Activated CD8-positive, alpha-beta memory T cell treated with anti-CD3 and anti-CD28 coated beads, Interleukin-2, amount 50 U/mL, for 24 hours (primary cell): ENCODE measurements at regions not wholly inside any gene's neighbourhood (a gene's known extent, or its start where the extent isn't known, plus 50 kb on each side); places are given as distances from the start of the nearest gene placed in this dataset.
"Not testable (repeated sequence)": the region's sequence is repeated elsewhere in the genome, so short reads cannot be mapped to it uniquely, and the experiment has no call there.

Source experiments
- DNase-seq: peaks from one replicate; pipeline ENCODE4 v3.0.0-alpha.2; 2020; ENCODE audit errors: extremely low read depth

DNA sequence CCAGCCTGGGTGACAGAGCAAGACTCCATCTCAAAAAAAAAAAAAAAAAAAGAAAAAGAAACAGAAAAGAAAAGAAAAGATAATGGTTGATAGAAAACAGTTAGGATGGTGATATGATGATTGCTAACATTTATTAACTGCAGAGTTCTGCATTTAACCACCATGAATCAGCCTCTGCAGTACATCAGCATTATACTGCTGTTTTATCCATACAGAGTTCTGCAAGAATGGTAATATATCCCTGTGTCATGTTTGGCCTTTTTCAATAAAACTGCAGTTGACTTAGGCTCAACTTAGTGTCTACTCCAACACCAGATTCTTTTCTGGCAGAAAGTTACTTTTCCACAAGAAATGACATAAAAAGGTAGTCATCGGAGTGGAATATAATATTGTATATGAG is 62.6 kb downstream of the DUSP6 start:
- DNase-seq = no peak

DNA sequence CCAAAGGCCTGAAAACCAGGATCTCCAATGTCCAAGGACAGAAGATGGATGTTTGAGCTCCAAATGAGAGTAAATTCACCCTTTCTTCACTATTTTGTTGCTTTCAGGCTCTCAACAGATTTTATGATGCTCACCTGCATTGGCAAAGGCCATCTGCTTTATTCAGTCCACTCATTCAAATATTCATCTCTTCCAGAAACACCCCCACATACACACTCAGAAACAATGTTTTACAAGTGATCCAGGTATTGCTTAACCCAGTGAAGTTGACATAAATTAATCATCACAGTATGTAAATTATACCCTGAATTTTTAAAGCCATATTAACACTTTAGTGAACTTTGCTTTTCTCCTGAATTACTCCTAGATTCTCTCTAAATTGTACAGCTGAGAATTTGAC is 63.3 kb downstream of the DUSP6 start:
- no peak for DNase-seq

DNA sequence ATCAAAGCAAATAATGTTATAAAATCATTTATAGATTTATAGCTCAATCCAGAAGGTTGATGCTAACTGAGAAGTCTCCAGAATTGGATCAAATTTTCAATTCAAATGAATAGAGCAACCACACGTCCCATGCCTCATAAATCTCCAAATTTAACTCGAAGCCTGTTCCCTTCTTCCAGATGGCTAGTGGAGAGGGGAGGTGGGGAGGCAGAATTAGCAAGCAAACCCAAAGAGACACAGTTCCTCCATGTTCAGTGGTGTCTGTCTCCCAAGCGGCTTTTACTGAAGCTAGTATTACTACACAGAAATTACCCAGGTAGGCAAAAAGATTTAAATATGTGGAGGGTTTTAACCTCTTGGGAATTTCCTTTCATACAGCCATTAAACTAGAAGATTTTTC is 65.8 kb downstream of the DUSP6 start:
- DNase-seq = no peak

DNA sequence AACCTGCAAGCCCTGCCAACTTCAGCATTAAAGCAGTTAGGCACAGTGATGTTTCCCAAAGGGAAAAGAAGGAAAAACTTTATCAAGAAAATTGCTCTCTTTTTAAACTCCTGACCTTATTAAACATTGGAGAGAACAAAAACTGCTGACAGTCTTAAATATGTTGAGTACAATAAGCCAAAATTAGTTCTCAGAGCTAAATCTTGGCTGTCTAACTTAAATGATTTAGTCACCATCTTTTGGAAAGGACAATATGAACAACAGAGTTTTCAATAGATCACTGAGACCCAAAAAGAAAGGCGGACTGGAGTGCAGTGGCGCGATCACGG is 70.8 kb downstream of the DUSP6 start:
- no peak for DNase-seq

DNA sequence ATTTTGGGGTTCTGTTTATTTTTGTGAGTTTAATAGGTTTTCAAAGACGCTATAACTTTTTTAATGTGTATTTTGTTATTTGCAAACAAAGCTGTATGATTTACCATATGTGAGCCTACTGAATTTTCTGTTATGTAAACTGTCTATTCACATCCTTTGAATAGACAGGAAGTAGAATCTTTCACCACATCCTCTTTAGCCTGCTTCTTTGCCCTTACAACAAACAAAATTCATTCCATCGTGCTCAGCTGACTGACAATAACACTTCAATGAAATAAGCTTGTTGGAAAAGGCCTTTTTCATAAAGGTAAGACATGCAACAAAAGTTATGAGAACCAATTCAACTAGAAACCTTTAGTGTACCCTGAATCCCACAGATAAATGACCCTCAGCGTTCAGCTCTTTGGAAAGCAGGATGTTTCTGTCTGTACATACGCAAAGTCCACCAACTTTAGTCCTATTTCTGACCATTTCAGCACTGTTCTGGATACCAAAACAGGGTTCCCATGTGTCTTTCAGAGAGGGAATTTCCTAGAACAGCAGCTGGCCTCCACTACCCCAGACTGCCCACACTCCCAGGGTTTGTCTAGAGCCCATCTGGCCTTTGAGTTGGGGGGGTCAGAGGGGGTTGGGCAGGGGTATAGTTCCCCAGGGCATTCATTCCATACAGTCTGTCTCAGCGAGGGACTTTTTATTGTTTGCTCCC is 71.3 kb downstream of the DUSP6 start:
- no peak for DNase-seq

DNA sequence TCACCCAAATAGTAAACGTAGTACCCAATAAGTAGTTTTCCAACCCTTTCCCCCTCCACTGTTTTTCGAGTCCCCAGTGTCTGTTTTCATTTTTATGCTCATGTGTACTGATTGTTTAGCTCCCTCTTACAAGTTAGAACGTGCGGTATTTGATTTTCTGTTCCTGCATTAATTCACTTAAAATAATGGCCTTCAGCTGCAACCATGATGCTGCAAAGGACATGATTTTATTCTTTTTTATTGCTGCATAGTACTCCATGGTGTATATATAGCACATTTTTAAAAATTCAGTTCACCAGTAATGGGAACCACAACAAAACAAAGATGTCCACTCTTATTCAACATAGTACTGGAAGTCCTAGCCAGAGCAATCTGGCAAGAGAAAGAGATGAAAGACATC is 72.8 kb downstream of the DUSP6 start:
- DNase-seq = no peak

DNA sequence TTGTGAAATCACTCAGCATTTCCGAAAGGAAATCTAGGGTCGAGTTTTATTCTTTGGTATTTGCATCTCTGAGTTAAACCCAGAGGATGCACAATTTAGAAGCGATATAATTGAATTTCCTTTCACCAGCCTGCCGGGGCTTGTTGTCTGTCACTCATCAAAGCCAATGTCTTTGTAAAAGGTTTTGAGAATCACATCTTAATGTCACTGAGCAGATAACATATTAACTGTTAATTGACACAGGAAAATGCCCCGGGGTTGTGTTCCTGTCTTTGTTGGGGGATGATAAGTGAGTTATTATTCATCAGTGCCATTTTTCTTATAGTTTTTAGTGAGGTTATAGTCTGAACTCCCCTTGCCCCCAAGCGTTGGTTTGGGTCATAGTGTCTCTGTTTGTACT is 73.4 kb downstream of the DUSP6 start:
- DNase-seq = no peak

DNA sequence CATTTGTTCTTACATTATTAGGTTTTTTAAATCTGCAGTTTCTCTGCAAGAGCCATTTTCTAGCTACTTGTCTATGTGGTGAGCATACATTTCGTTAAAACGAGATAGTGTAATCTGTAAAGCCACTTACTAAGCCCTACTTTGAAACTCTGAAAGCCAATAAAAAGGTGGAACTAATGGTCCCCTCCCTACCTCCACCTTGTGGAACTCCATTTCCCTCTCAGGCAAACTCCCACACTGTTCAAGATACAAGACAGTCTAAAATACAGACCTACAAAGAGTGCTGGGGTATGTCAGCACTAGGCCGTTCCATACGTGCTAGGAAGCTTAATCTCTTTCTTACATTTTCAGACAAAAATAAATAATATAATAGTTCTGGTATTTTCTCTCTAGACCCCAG is 74.1 kb downstream of the DUSP6 start:
- no peak for DNase-seq

DNA sequence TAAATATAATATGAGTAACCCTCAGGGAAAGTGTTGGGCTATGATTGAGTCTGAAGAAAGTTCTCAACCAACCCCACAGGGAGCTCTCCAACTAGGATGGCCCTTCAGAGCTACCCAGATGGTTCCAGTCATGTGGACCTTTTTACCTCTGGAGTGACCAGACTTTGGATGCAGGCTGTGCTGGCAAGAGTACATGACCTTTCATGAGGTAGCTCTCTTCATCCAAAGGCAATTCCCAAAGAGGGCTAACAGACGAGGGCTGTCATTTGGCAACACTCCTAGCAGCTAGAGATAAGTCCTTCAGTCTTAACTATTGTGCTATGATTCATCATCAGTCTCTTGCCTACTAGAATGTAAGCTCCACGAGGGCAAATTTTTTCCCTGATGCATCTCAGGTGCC is 75.4 kb downstream of the DUSP6 start:
- DNase-seq = no peak

DNA sequence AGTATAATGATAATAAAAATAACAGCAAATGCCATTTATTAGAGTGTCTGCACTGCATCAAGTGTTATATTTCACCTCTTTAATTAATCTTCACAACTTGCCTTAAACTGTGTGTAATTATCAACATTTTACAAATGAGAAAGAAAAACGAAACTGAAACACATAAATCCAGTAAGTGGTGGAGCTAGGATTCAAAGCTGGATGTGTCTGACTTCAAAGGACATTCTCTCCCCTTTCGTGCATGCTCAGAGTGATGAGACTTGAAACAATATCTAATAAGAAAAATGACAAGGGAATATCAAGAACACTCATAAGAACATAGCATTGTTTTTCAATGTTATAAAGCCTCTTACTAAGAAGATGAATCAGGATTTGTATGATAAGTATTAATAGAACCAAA is 78.8 kb downstream of the DUSP6 start:
- DNase-seq = no peak

DNA sequence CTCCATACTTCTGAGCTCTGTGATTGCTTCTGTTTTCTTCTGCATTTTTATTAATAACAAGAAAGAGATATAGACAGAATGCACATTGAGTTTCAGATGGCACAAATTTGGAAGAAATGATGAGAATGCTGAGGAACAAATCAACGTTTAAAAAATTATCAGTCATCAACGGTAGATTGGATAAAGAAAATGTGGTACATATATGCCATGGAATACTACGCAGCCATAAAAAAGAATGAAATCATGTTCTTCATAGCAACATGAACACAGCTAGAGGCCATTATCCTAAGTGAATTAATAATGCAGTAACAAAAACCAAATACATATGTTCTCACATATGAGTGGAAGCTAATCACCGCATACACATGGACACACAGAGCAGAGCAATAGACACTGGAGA is 81.8 kb downstream of the DUSP6 start:
- DNase-seq = no peak

DNA sequence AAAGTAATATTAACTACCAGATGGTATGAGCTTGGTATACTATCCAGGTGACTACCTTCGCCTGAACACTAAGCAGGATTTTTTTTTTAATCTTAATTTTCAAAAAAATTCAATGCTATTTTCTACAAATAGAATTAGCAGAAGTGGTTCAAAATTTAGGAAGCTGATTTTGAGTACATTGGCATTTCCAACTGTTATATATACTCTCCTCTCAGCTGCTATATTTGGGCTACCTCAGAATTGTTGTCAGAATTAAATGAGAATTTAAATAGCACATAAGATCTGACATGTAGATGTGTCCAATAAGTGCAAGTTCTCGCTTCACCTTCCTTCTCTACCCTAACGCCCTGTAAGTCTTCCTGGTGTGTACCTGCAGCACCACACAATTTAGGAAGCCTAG is 83.1 kb downstream of the DUSP6 start:
- DNase-seq = no peak

DNA sequence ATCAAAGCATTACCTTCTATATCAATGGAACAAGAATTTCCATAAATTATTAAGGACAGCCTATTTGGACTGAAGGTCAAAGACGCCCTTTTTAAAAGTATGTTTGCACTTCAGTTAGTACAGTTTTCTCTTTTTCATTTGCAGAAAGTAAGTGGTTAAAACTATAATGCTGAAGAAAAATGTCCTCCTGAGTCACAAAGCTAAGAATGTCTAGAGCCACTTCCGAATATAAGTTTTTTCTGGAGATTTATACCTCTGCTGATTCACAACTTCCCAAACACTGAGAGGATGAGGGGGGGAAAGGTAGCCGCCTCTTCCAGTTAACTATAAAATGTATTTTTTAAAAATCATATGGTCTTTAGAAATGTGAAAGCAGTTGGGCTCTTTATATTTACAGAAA is 84.9 kb downstream of the DUSP6 start:
- DNase-seq = no peak

DNA sequence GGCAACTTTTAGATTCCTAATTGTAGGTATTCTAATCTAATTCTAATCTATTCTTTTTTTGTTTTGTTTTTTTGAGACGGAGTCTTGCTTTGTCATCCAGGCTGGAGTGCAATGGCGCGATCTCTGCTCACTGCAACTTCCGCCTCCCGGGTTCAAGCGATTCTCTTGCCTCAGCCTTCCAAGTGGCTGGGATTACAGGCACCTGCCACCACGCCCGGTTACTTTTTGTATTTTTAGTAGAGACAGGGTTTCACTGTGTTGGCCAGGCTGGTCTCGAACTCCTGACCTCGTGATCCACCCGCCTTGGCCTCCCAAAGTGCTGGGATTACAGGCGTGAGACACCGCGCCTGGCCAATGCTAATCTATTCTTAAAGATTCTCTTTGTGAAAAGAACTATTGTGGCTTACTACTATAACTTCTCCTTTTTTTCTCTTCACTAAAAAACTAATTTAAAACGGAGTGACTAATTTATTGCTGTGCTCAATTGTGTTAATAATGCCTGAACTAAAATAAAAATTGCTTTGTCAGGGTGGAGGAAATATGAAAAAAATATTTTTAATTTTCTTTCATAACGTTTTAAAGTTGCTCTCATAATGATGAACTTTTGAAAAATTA is 85.6 kb downstream of the DUSP6 start:
- DNase-seq = not testable (repeated sequence)

DNA sequence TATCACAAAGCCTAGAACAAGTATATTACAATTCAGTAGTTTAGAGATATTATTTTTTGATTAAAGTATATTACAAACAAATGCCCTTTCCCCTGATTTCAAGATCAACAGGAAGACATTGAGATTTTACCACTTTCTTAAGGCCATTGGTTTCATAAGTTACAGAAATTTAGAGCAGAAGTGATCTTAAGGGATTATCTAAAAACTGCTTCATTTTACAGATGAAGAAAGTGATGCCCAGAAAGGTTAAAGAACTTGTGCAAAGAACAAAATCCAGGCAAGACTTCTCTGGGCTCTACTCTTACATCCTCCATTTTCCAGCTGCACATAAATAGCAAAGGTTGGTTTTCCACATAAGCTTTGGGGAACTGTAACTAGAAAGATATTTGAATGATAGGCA is 87.5 kb downstream of the DUSP6 start:
- no peak for DNase-seq

DNA sequence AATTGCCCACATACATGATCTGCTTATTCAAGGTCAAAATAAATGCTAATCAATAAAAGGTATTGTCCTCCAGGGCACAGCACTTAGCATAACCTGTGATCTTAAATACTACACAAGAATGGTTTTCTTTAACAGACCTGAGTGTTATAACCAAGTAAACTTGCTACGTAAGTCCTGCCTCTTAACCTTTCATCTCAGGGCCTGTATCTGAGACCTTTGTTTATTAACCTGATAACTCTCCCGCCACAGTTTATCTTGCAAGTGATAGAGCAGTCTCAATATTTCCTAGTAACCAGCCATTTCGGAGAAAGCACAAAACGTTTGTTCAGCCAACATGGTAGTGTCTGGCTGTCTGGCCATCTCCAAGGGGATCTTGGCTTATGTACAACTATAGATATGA is 88.4 kb downstream of the DUSP6 start:
- DNase-seq = no peak

DNA sequence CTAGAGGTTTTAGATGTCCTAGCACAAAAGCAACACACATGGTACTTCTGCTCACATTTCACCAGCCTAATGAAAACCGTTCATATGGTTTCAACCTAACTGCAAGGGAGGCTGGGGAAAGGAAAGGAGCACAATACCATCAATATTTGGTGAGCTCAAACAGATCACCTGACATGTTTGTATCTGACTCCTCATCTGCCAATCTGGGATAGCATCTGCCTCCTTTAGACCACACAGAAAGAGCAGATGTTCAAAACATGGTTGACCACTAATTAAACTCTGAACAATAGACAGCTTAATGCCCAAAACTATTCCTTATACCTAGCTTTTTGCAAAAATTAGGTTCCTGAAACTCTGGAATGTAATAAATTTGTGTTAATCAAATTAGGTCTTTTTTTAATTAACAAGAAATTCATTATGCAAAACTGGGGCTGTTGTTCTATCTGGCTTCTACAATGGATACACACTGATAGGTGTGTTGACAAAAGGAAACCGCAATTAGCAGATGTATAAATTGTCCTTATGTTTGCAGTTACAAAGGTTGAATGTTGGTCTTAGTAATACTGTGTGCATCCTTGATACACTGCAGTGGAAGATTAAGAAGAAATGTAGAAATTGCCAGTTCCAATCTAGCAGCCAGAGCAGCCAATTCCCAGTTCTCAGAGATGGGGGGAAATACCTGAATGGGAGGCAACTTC is 89.3 kb downstream of the DUSP6 start:
- no peak for DNase-seq

DNA sequence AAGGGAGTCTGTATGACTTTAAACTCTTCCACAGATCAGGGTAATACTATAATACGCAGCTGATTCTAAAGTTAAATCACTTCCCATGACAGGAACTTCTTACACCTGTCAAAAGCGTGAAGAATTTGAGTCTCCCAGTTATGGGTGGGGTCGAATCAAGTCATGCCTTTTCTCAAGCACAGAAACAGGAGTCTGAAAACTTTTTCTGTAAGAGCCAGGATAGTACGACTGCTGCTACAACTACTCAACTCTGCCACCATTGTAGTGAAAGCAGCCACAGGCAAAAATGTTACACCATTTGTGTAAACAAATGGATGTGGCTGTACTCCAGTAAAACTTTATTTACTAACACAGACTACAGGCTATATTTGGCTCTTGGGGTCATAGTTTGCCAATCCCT is 90.3 kb downstream of the DUSP6 start:
- DNase-seq = no peak

DNA sequence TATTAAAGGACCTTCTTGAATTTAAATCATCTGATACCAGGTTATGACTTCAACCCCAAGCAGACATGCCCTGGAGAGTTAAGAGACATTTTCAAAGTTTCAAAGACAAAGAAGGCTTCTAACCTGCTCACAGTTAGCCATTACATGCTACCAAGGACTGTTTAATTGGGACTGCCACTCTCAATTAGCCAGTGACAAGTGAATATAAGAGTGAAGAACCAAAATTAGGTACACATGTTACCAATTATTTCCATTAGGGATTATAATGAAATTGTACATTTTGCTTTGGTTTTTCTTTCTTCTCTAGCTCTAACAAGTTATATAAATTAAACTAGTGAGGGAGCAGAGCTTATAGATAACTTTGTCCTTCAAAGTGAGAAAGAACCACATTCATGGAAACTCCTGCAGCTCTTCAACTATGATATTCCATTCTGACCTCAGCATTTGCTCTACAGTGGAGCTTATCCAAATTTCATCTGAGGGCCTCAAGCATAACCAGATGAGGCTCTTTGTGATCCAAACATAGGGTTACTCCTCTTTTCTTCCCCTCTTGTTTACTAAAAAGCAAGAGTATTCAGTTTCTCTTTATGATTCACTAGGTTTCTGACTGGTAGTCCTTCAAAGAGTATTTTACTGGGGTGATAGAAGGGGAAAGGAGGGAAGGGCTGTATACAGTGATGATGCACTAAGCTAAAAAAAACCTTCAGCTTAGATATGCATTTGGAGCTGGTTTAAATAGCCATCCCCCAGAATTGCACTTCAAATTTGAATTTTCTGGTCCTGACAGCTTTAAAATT is 91.3 kb downstream of the DUSP6 start:
- no peak for DNase-seq

DNA sequence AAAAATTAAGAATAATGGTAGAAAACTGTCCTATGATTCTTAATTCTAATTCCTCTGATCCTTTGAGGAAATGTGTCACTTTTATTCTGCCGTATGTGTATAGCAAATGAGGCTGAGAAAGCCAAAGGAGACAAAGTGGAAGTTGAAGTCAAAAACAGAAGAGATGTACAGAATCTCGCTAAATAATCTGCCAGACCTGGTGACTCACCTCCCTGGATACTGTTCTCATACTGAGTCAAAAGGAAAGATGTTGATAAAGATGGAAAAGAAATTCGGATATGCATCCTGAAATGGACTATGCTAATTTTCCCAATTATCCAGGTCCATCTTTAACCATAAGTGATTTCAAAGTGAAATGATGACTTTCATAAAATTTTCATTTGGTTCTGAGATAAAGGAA is 92.5 kb downstream of the DUSP6 start:
- DNase-seq = no peak

DNA sequence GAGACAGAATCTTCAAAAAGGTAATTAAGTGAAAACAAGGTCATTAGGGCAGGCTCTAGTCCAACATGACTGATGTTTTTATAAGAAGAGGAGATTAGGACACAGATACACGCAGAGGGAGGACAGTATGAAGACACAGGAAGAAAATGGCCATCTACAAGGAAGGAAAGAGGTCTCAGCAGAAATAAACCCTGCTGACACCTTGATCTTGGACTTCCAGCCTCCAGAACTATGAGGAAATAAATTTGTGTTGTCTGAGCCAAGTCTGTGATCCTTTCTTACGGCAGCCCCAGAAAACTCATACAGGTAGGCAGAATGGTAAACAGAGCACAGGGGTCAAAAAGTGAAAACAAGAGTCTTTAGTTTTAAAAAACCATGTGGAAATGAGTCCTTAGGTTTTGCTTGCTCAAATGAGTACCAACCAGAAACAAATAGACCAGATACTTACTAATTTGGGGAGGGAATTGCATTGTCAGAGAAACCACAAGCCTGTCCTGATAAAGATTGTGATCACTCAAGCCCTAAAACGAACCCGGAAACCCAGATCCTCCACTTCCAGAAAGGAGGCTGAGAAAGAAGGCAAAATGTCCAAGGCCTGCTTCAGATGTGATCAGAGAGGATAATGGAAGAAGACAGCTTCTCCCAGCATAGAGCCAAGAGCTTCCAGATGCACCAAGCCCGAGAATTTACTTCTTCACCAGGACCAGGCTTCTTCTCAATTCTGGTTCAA is 93.9 kb downstream of the DUSP6 start:
- DNase-seq = no peak

DNA sequence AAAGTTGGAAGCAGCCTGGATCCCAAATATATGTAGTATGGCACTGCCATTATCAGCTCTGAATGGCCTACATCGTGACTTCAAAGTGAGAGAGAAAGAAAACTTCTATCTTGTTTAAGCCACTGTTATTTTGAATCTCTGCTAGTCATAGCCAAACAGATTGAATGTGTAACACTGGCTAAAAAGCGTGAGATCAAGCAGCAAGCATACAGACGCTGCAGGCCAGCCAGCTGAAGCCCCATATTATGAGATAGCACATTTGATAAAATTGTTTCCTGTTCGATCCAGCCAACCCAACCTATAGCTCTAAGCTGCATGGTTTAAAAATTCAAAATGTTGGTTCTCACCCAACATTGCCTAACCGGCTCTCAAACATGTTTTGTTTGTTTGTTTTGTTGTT is 95.0 kb downstream of the DUSP6 start:
- DNase-seq = no peak
